Neural progenitor cell (in vitro differentiated cells): ENCODE measurements at regions not wholly inside any gene's neighbourhood (a gene's known extent, or its start where the extent isn't known, plus 50 kb on each side); places are given as distances from the start of the nearest gene placed in this dataset.

Source experiments
- EZH2phosphoT487 ChIP-seq: fragments of 200-600 bp; sonication (generic); IDR thresholded peaks from 2 replicates; pipeline ENCODE4 v1.6.1; 2017; ENCODE audit warnings: antibody characterized with exemption
- TF ChIP-seq, protein P1 (sequence below): fragments of 200-600 bp; sonication (generic); IDR thresholded peaks from 2 replicates; pipeline ENCODE4 v1.5.1; 2017; ENCODE audit warnings: antibody characterized with exemption, mild to moderate bottlenecking

DNA sequence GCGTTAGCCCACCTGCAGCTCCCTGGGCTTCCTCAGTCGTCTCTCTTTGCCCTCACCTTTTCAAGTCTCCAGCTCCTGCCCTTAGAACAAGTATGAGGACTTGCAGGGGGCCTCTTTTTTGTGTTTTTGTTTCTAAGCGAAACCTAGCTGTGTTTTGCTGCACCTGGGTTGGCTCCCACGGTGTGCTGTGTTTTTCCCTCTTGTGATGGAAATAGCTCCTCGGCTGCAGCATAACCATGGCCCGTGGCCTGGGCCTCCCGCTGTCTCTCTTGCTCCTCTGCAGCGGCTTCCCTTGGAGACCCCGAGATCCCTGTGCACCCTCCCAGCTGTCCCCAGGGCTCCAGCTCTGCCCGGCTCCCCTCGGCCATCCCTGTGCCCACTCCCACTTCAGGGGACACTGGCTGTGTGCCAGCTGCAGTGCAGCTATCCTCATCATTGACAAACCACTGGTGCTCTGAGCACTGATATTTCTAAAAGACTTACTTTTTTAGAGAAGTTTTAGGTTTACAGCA is 75.6 kb upstream of the TCERG1L start:
- TF ChIP-seq, protein P1, sequence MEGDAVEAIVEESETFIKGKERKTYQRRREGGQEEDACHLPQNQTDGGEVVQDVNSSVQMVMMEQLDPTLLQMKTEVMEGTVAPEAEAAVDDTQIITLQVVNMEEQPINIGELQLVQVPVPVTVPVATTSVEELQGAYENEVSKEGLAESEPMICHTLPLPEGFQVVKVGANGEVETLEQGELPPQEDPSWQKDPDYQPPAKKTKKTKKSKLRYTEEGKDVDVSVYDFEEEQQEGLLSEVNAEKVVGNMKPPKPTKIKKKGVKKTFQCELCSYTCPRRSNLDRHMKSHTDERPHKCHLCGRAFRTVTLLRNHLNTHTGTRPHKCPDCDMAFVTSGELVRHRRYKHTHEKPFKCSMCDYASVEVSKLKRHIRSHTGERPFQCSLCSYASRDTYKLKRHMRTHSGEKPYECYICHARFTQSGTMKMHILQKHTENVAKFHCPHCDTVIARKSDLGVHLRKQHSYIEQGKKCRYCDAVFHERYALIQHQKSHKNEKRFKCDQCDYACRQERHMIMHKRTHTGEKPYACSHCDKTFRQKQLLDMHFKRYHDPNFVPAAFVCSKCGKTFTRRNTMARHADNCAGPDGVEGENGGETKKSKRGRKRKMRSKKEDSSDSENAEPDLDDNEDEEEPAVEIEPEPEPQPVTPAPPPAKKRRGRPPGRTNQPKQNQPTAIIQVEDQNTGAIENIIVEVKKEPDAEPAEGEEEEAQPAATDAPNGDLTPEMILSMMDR: no peak
- TF ChIP-seq EZH2phosphoT487: no peak
